ENCODE measurements at regions not wholly inside any gene's neighbourhood (a gene's known extent, or its start where the extent isn't known, plus 50 kb on each side); places are given as distances from the start of the nearest gene placed in this dataset.

- no peaks in the 10 kb centered on the region for H3K36me3 Mint-ChIP-seq (ENCODE audit: insufficient read depth, unreplicated experiment)
- TF ChIP-seq CTCF (IDR thresholded peaks at IDR 0.05; ENCODE audit: unreplicated experiment): no peak
- CTCF ChIA-PET: no interaction called here
- no peak overlapping the region for H3K27ac Mint-ChIP-seq (ENCODE audit: unreplicated experiment)
- no peak for DNase-seq
- no TSS peak for BruUV-seq (replicated peaks)
- no peaks in the 10 kb centered on the region for H3K4me1 Mint-ChIP-seq (ENCODE audit: low read depth, unreplicated experiment)
- no peak overlapping the region for H3K4me3 Mint-ChIP-seq (ENCODE audit: low read depth, unreplicated experiment)
- no peaks in the 10 kb centered on the region for H3K27me3 Mint-ChIP-seq (ENCODE audit: unreplicated experiment)
- no peaks in the 10 kb centered on the region for H3K9me3 Mint-ChIP-seq (ENCODE audit: low read depth, unreplicated experiment)
- intact Hi-C loops (cut with micrococcal nuclease; ENCODE audit: unreplicated experiment): no loop called here
Measured at GRCh38 chr13:58908019-58908679, 1255.6 kb downstream of the DIAPH3 start.

- no TSS peak for BruUV-seq (replicated peaks)
- intact Hi-C loops (cut with micrococcal nuclease; ENCODE audit: unreplicated experiment): no loop called here
- Mint-ChIP-seq H3K4me1 (ENCODE audit: low read depth, unreplicated experiment) (no peaks in the 10 kb centered on the region), H3K4me3 (ENCODE audit: low read depth, unreplicated experiment) (no peak overlapping the region), H3K27me3 (ENCODE audit: unreplicated experiment) (no peaks in the 10 kb centered on the region), H3K27ac (ENCODE audit: unreplicated experiment) (no peak overlapping the region), H3K9me3 (ENCODE audit: low read depth, unreplicated experiment) (peaks cover 4% of the 10 kb centered on the region), H3K36me3 (ENCODE audit: insufficient read depth, unreplicated experiment) (no peaks in the 10 kb centered on the region)
- no peak for DNase-seq
- CTCF ChIA-PET: no interaction called here
- no peak for TF ChIP-seq CTCF (IDR thresholded peaks at IDR 0.05; ENCODE audit: unreplicated experiment)
Measured at GRCh38 chr13:58919551-58919950, 1244.2 kb downstream of the DIAPH3 start.

- DNase-seq: no peak
- CTCF ChIA-PET: no interaction called here
- no peaks in the 10 kb centered on the region for H3K27me3 Mint-ChIP-seq (ENCODE audit: unreplicated experiment)
- H3K4me3 Mint-ChIP-seq (ENCODE audit: low read depth, unreplicated experiment): no peak overlapping the region
- no TSS peak for BruUV-seq (replicated peaks)
- peaks cover 4% of the 10 kb centered on the region for H3K9me3 Mint-ChIP-seq (ENCODE audit: low read depth, unreplicated experiment)
- no peaks in the 10 kb centered on the region for H3K4me1 Mint-ChIP-seq (ENCODE audit: low read depth, unreplicated experiment)
- H3K36me3 Mint-ChIP-seq (ENCODE audit: insufficient read depth, unreplicated experiment): no peaks in the 10 kb centered on the region
- H3K27ac Mint-ChIP-seq (ENCODE audit: unreplicated experiment): no peak overlapping the region
- intact Hi-C loops (cut with micrococcal nuclease; ENCODE audit: unreplicated experiment): no loop called here
- TF ChIP-seq CTCF (IDR thresholded peaks at IDR 0.05; ENCODE audit: unreplicated experiment): no peak
Measured at GRCh38 chr13:58921129-58921528, 1242.6 kb downstream of the DIAPH3 start.

- intact Hi-C loops (cut with micrococcal nuclease; ENCODE audit: unreplicated experiment): no loop called here
- Mint-ChIP-seq H3K4me1 (ENCODE audit: low read depth, unreplicated experiment) (no peaks in the 10 kb centered on the region), H3K27ac (ENCODE audit: unreplicated experiment) (no peak overlapping the region), H3K9me3 (ENCODE audit: low read depth, unreplicated experiment) (peaks cover 4% of the 10 kb centered on the region), H3K27me3 (ENCODE audit: unreplicated experiment) (peaks cover 12% of the 10 kb centered on the region), H3K4me3 (ENCODE audit: low read depth, unreplicated experiment) (no peak overlapping the region), H3K36me3 (ENCODE audit: insufficient read depth, unreplicated experiment) (no peaks in the 10 kb centered on the region)
- BruUV-seq (replicated peaks): no TSS peak
- CTCF ChIA-PET: no interaction called here
- no peak for TF ChIP-seq CTCF (IDR thresholded peaks at IDR 0.05; ENCODE audit: unreplicated experiment)
- no peak for DNase-seq
Measured at GRCh38 chr13:58926858-58927257, 1236.9 kb downstream of the DIAPH3 start.
